IPS DF 6.9 (cell line): ENCODE measurements at regions not wholly inside any gene's neighbourhood (a gene's known extent, or its start where the extent isn't known, plus 50 kb on each side); places are given as distances from the start of the nearest gene placed in this dataset.

Source experiments
- DNase-seq: peaks from one replicate; pipeline ENCODE4 v3.0.0-alpha.2; 2013; ENCODE audit warnings: low read depth, low spot score
- H3K27ac ChIP-seq: one replicate; pipeline ENCODE4 v1.5.1; 2013; ENCODE audit warnings: low read length, control low read depth
- H3K27me3 ChIP-seq: 2 replicates; pipeline ENCODE4 v1.6.1; 2013; ENCODE audit warnings: mild to moderate bottlenecking, low read length; ENCODE audit not compliant: control insufficient read depth, insufficient read depth
- H3K36me3 ChIP-seq: 2 replicates; pipeline ENCODE4 v1.6.1; 2013; ENCODE audit warnings: low read length; ENCODE audit not compliant: control insufficient read depth, insufficient read depth
- H3K4me1 ChIP-seq: 2 replicates; pipeline ENCODE4 v1.6.1; 2013; ENCODE audit warnings: low read length; ENCODE audit not compliant: control insufficient read depth, insufficient read depth
- H3K4me3 ChIP-seq: 2 replicates; pipeline ENCODE4 v1.5.1; 2013; ENCODE audit warnings: mild to moderate bottlenecking, low read length
- H3K9me3 ChIP-seq: 2 replicates; pipeline ENCODE4 v1.6.1; 2013; ENCODE audit warnings: low read length, inconsistent platforms; ENCODE audit not compliant: control insufficient read depth, insufficient read depth
- WGBS: extraction: QIAGEN DNeasy Blood & Tissue Kit; methylation state at CpG from one replicate; pipeline ENCODE4 v1.1.7; 2013; ENCODE audit warnings: mixed read lengths, missing lambda C conversion rate; ENCODE audit not compliant: insufficient read length, insufficient coverage; 5-methylcytosine and 5-hydroxymethylcytosine counted together

- no peak for DNase-seq
- Histone ChIP-seq H3K27me3 (no peaks in the 10 kb centered on the region; the same call in 1 of the 2 replicates), H3K4me3 (no peak overlapping the region), H3K4me1 (no peaks in the 10 kb centered on the region), H3K27ac (no peak overlapping the region), H3K9me3 (no peaks in the 10 kb centered on the region), H3K36me3 (no peaks in the 10 kb centered on the region)
These were observed 81.7 kb upstream of the CPLX2 start for GRCh38 chr5:175789670-175790069.

DNA sequence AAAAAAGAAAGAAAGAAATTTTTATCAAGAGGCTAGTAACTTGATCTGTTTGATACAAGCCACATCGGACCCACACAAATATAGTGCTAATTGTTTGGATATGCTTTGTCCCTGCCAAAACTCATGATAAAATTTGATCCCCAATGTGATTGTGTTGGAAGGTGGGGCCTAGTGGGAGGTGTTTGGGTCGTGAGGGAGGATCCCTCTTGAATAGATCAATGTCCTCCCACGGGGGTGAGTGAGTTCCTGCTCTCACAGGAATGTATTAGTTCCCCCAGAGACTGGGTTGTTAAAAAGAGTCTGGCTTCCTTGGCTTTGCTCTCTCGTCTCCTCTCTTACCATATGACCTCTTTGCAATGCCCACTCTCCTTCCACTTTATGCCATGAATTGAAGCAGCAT is 80.6 kb upstream of the CPLX2 start:
- H3K9me3 ChIP-seq = no peaks in the 10 kb centered on the region
- no peaks in the 10 kb centered on the region for H3K36me3 ChIP-seq
- no CpG with 5 or more reads among the region's 4 CpGs for WGBS
- H3K27me3 ChIP-seq = peaks cover under 1% of the 10 kb centered on the region; the same call in 1 of the 2 replicates
- no peaks in the 10 kb centered on the region for H3K4me1 ChIP-seq
- H3K27ac ChIP-seq = no peak overlapping the region
- no peak for DNase-seq
- H3K4me3 ChIP-seq = no peak overlapping the region

DNA sequence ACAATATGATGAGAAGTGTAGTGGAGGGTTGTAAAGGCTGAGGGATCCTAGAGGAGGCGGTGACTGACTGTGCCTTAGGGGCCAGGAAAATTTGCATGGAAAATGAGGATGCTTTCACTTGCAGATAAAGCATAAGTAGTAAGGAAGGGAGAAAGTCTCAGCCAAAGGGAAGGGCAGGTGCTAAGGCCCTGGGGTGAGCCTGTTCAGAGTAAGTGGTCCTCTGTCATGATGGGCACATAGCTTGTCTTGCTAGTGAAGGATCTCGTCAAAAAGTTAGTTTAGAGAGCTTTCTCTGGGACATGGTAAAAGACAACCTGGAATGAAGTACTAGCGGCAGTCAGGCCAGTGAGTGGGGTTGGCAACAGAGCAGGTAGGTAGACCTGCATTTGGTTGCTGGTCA is 75.4 kb upstream of the CPLX2 start:
- Histone ChIP-seq H3K27ac (no peak overlapping the region), H3K36me3 (no peaks in the 10 kb centered on the region), H3K27me3 (peaks cover 3% of the 10 kb centered on the region; the same call in 1 of the 2 replicates), H3K9me3 (no peaks in the 10 kb centered on the region), H3K4me1 (peaks cover 6% of the 10 kb centered on the region), H3K4me3 (no peak overlapping the region)
- WGBS = no CpG with 5 or more reads among the region's 3 CpGs
- no peak for DNase-seq

DNA sequence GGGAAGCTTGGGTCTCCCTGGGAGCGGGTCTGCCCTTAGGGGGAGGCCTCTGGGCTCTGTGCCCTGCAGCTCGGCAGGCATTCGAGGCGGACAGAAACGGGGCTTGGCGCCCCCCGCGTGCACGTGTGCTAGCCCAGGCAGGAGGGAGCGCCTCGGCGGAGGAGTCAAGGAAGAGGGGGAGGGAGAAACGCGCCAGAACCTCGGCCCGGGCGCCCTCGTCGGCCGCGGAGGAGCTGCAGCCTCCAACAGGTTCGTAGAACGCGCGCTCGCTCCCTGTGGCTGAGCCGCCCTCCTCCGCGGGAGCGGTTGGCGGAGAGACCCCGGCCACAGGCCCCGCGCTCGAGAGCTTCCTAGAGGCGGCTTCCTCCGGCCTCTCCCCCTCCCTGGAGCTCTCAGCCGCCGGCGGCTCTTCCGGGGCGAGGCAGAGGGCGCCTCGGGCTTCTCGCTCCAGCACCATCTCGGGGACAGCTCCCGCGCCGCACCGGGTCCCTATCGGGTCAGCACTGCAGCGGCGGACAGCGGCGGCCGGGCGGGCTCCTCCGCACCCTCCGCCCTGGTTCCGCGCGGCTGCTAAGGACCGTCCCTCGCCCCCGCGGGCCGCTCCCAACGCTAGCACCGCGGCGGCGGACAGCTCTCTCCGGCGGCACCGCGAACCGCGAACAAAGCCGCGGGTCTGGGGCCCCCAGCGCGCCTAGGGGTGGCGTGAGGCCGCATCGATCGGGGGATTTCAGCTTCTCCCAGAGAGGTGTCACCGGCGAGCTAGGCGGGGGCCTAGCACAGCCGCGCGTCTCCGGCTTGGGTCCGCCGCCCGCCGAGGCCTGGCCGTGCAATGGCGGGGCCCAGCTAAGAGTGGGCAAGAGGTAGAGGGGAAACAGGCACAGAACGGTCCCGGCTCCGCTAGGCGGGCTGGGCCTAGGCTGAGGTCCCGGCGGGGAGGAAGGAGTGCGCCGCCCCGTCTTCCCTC is 74.6 kb upstream of the CPLX2 start:
- Histone ChIP-seq H3K36me3 (no peaks in the 10 kb centered on the region), H3K9me3 (no peaks in the 10 kb centered on the region), H3K27me3 (peaks cover 3% of the 10 kb centered on the region; the same call in 1 of the 2 replicates), H3K27ac (no peak overlapping the region), H3K4me1 (peaks cover 7% of the 10 kb centered on the region), H3K4me3 (peak overlapping the region; percentile 62; the same call in 1 of the 2 replicates)
- no CpG with 5 or more reads among the region's 108 CpGs for WGBS
- peak; percentile 63 for DNase-seq

GRCh38 chr5:175797521-175798038 is 73.8 kb upstream of the CPLX2 start:
- peak overlapping the region; percentile 62; the same call in 1 of the 2 replicates for H3K4me3 ChIP-seq
- no peak overlapping the region for H3K27ac ChIP-seq
- no peaks in the 10 kb centered on the region for H3K9me3 ChIP-seq
- no peaks in the 10 kb centered on the region for H3K36me3 ChIP-seq
- no peak for DNase-seq
- peaks cover 3% of the 10 kb centered on the region; the same call in 1 of the 2 replicates for H3K27me3 ChIP-seq
- no CpG with 5 or more reads among the region's 27 CpGs for WGBS
- H3K4me1 ChIP-seq = peaks cover 7% of the 10 kb centered on the region

DNA sequence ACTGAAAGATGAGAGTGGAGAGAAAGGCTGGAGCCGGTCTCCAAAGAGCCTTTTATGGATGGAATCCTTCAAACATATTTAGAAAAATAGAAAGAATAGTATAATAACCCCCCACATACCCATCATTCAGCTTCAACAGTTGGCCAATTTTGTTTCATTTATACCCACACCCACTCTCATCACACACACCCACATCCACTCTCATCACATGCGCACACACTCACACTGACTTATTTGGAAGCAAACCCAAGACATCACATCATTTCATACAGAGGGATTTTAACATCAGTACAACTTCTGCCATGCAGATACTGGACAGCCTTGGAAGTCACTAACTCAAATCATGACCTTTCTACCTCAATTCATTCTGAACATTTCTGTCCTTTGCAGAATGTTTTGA is 72.8 kb upstream of the CPLX2 start:
- no peak overlapping the region for H3K4me3 ChIP-seq
- WGBS = 100% methylated on average over 1 of the region's 2 CpGs
- H3K9me3 ChIP-seq = no peaks in the 10 kb centered on the region
- DNase-seq = no peak
- H3K27ac ChIP-seq = no peak overlapping the region
- H3K36me3 ChIP-seq = no peaks in the 10 kb centered on the region
- peaks cover 3% of the 10 kb centered on the region; the same call in 1 of the 2 replicates for H3K27me3 ChIP-seq
- peaks cover 7% of the 10 kb centered on the region for H3K4me1 ChIP-seq

DNA sequence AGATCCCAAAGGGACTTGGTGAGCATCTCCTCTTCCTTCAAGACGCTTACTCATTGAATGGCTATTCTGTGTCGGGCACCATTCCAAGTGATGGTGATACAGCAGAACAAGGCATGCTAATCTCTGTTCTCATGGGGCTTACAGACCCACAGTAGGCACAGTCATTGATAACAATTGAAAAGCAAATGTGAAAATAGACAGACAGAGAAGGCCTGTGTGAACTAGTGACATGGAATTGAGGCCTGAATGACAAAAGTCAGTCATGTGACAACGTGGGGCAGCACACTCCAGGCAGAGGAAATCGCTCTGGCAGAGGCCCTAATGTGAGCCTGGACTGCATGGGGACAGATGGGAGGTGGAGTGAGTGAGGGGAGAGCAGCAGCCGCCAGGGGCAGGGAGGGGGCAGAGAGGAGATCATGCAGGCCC is 70.7 kb upstream of the CPLX2 start:
- no peak for DNase-seq
- no peak overlapping the region for H3K4me3 ChIP-seq
- WGBS = no CpG with 5 or more reads among the region's 5 CpGs
- H3K27ac ChIP-seq = no peak overlapping the region
- H3K9me3 ChIP-seq = no peaks in the 10 kb centered on the region
- peaks cover 8% of the 10 kb centered on the region for H3K4me1 ChIP-seq
- no peaks in the 10 kb centered on the region for H3K36me3 ChIP-seq
- H3K27me3 ChIP-seq = peaks cover 3% of the 10 kb centered on the region; the same call in 1 of the 2 replicates

- H3K36me3 ChIP-seq = no peaks in the 10 kb centered on the region
- WGBS = no CpG with 5 or more reads among the region's 8 CpGs
- DNase-seq = no peak
- no peak overlapping the region for H3K27ac ChIP-seq
- peaks cover 7% of the 10 kb centered on the region for H3K4me1 ChIP-seq
- H3K27me3 ChIP-seq = no peaks in the 10 kb centered on the region; the same call in 1 of the 2 replicates
- no peaks in the 10 kb centered on the region for H3K9me3 ChIP-seq
- no peak overlapping the region for H3K4me3 ChIP-seq
These were observed 69.0 kb upstream of the CPLX2 start for GRCh38 chr5:175802361-175802760.

GRCh38 chr5:175803254-175803653 is 68.1 kb upstream of the CPLX2 start:
- Histone ChIP-seq H3K27me3 (no peaks in the 10 kb centered on the region; the same call in 1 of the 2 replicates), H3K4me1 (peaks cover 5% of the 10 kb centered on the region), H3K36me3 (no peaks in the 10 kb centered on the region), H3K9me3 (no peaks in the 10 kb centered on the region), H3K4me3 (no peak overlapping the region), H3K27ac (no peak overlapping the region)
- no peak for DNase-seq
- no CpG with 5 or more reads among the region's 5 CpGs for WGBS

GRCh38 chr5:175803736-175804454 is 67.5 kb upstream of the CPLX2 start:
- no peak overlapping the region for H3K27ac ChIP-seq
- no peaks in the 10 kb centered on the region; the same call in 1 of the 2 replicates for H3K27me3 ChIP-seq
- WGBS = no CpG with 5 or more reads among the region's 8 CpGs
- H3K36me3 ChIP-seq = no peaks in the 10 kb centered on the region
- no peaks in the 10 kb centered on the region for H3K9me3 ChIP-seq
- no peak overlapping the region for H3K4me3 ChIP-seq
- H3K4me1 ChIP-seq = peaks cover 4% of the 10 kb centered on the region; the same call in 1 of the 2 replicates
- DNase-seq = no peak
